Neural progenitor cell (in vitro differentiated cells): ENCODE measurements at regions not wholly inside any gene's neighbourhood (a gene's known extent, or its start where the extent isn't known, plus 50 kb on each side); places are given as distances from the start of the nearest gene placed in this dataset.

ENCODE experiments used
- DNase-seq: peaks from one replicate; pipeline ENCODE4 v3.0.0-alpha.2; 2016; ENCODE audit warnings: low spot score
- H2AFZ ChIP-seq: fragments of 200-600 bp; sonication (generic); replicated peaks from 2 replicates; pipeline ENCODE4 v1.6.1; 2016; ENCODE audit warnings: antibody characterized with exemption
- H3F3A ChIP-seq: fragments of 200-600 bp; sonication (generic); 2 replicates; pipeline ENCODE4 v1.6.1; 2016; ENCODE audit warnings: antibody characterized with exemption, low read depth
- H3K27ac ChIP-seq: fragments of 200-600 bp; sonication (generic); 2 replicates; pipeline ENCODE4 v1.5.1; 2016; ENCODE audit warnings: mild to moderate bottlenecking
- H3K27me3 ChIP-seq: fragments of 200-600 bp; sonication (generic); 2 replicates; pipeline ENCODE4 v1.6.1; 2016; ENCODE audit warnings: mild to moderate bottlenecking, moderate library complexity
- H3K36me3 ChIP-seq: fragments of 200-600 bp; sonication (generic); 2 replicates; pipeline ENCODE4 v1.5.1; 2016
- H3K4me1 ChIP-seq: fragments of 200-600 bp; sonication (generic); 2 replicates; pipeline ENCODE4 v1.6.1; 2016; ENCODE audit warnings: mixed run types
- H3K4me2 ChIP-seq: fragments of 200-600 bp; sonication (generic); 2 replicates; pipeline ENCODE4 v1.6.1; 2016
- H3K4me3 ChIP-seq: fragments of 200-600 bp; sonication (generic); 2 replicates; pipeline ENCODE4 v1.5.1; 2016
- H3K79me2 ChIP-seq: fragments of 200-600 bp; sonication (generic); 2 replicates; pipeline ENCODE4 v1.6.1; 2016; ENCODE audit warnings: low read depth
- H3K9ac ChIP-seq: fragments of 200-600 bp; sonication (generic); 2 replicates; pipeline ENCODE4 v1.6.1; 2016
- H3K9me3 ChIP-seq: fragments of 200-600 bp; sonication (generic); 2 replicates; pipeline ENCODE4 v1.5.1; 2016; ENCODE audit warnings: low read depth
- H4K20me1 ChIP-seq: fragments of 200-600 bp; sonication (generic); 2 replicates; pipeline ENCODE4 v1.6.1; 2016; ENCODE audit warnings: low read depth
- H3K27ac Mint-ChIP-seq: 3 replicates; pipeline ENCODE4 v1.8.0; 2021; ENCODE audit warnings: mixed read lengths
- H3K27me3 Mint-ChIP-seq: 2 replicates; pipeline ENCODE4 v1.8.0; 2022; ENCODE audit warnings: low read depth, mild to moderate bottlenecking, inconsistent platforms, moderate library complexity, mixed read lengths; ENCODE audit not compliant: insufficient read depth
- H3K36me3 Mint-ChIP-seq: 3 replicates; pipeline ENCODE4 v1.8.0; 2021; ENCODE audit warnings: mixed read lengths
- H3K4me1 Mint-ChIP-seq: 3 replicates; pipeline ENCODE4 v1.8.0; 2021; ENCODE audit warnings: mixed read lengths
- H3K4me3 Mint-ChIP-seq: 3 replicates; pipeline ENCODE4 v1.8.0; 2021; ENCODE audit warnings: mild to moderate bottlenecking, moderate library complexity, mixed read lengths
- H3K9me3 Mint-ChIP-seq: 3 replicates; pipeline ENCODE4 v1.8.0; 2020; ENCODE audit warnings: mixed read lengths
- EZH2 ChIP-seq: fragments of 200-600 bp; sonication (generic); IDR thresholded peaks from 2 replicates; pipeline ENCODE4 v1.6.1; 2017; ENCODE audit warnings: antibody characterized with exemption, mild to moderate bottlenecking, moderate library complexity
- EZH2phosphoT487 ChIP-seq: fragments of 200-600 bp; sonication (generic); IDR thresholded peaks from 2 replicates; pipeline ENCODE4 v1.6.1; 2017; ENCODE audit warnings: antibody characterized with exemption
- TF ChIP-seq, protein P1 (sequence below): fragments of 200-600 bp; sonication (generic); IDR thresholded peaks from 2 replicates; pipeline ENCODE4 v1.5.1; 2017; ENCODE audit warnings: antibody characterized with exemption, mild to moderate bottlenecking

DNA sequence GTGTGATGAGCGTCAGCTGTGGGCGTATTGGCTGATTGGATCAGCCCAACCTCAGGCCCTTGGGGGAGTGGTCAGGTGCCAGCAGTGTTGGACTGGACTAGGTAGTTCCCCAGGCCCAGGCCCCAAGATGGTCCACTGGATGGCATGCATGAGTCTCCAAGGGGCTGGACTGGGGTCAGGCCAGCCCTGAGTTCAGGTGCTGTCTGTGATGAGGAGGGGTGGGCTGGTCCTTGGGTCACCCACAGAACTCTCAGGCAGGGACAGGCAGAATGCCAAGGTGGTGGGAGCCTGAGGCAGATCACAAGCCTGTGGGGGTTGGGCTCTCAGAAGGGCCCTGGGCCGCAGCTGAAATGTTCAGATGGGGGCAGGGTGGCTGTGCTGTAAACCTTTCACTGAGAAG lies 59.5 kb upstream of the THUMPD2 start:
- no peaks in the 10 kb centered on the region for H3K4me1 ChIP-seq
- DNase-seq: no peak
- H3K27ac ChIP-seq: no peak overlapping the region
- H3K4me3 Mint-ChIP-seq: no peak overlapping the region
- H3K9me3 ChIP-seq: no peaks in the 10 kb centered on the region
- H3F3A ChIP-seq: no peaks in the 10 kb centered on the region
- H3K4me3 ChIP-seq: no peak overlapping the region
- H3K27me3 Mint-ChIP-seq: peaks cover 3% of the 10 kb centered on the region
- H3K4me1 Mint-ChIP-seq: no peaks in the 10 kb centered on the region
- no peaks in the 10 kb centered on the region for H3K36me3 ChIP-seq
- no peak overlapping the region for H3K4me2 ChIP-seq
- H3K9me3 Mint-ChIP-seq: peaks cover 21% of the 10 kb centered on the region
- H3K79me2 ChIP-seq: no peaks in the 10 kb centered on the region
- TF ChIP-seq EZH2phosphoT487: no peak
- no peak for TF ChIP-seq EZH2
- TF ChIP-seq, protein P1, sequence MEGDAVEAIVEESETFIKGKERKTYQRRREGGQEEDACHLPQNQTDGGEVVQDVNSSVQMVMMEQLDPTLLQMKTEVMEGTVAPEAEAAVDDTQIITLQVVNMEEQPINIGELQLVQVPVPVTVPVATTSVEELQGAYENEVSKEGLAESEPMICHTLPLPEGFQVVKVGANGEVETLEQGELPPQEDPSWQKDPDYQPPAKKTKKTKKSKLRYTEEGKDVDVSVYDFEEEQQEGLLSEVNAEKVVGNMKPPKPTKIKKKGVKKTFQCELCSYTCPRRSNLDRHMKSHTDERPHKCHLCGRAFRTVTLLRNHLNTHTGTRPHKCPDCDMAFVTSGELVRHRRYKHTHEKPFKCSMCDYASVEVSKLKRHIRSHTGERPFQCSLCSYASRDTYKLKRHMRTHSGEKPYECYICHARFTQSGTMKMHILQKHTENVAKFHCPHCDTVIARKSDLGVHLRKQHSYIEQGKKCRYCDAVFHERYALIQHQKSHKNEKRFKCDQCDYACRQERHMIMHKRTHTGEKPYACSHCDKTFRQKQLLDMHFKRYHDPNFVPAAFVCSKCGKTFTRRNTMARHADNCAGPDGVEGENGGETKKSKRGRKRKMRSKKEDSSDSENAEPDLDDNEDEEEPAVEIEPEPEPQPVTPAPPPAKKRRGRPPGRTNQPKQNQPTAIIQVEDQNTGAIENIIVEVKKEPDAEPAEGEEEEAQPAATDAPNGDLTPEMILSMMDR: no peak
- no peak overlapping the region for H3K27ac Mint-ChIP-seq
- H3K27me3 ChIP-seq: no peaks in the 10 kb centered on the region
- H4K20me1 ChIP-seq: no peaks in the 10 kb centered on the region
- H3K9ac ChIP-seq: no peak overlapping the region
- no peak overlapping the region for H2AFZ ChIP-seq
- H3K36me3 Mint-ChIP-seq: peaks cover 4% of the 10 kb centered on the region

DNA sequence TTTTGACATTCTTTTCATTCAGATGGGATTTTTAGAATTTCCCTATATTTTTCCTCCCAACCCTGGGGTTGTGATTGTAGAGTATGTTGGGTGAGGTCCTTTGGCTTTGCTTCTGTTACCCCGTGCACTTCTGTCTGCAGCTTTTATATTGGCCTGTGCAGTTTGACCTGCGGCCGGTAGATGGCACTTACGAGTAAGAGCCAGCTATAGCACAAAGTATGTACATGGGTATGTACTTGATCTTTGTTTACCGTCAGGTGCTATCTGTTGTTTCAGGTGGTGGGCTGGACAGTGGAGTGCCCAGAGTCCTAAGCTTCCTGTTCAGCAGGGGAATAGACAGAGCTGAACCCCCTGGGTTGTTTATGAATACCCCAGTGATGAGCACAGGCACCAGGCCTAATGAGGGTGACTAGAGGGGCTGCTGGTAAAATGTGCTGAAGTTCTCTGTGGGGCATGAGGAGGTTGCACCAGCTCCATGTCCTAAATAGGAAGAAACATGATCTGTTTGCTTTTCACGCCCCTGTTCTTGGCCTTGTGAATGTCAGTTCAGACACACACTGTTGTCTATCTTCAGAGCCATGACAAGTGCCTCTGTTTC lies 58.9 kb upstream of the THUMPD2 start:
- peaks cover 4% of the 10 kb centered on the region for H3K36me3 Mint-ChIP-seq
- peaks cover 3% of the 10 kb centered on the region for H3K27me3 Mint-ChIP-seq
- H3F3A ChIP-seq: no peaks in the 10 kb centered on the region
- no peaks in the 10 kb centered on the region for H3K79me2 ChIP-seq
- H3K27ac Mint-ChIP-seq: no peak overlapping the region
- H3K4me2 ChIP-seq: no peak overlapping the region
- H3K9ac ChIP-seq: no peak overlapping the region
- H3K4me1 ChIP-seq: no peaks in the 10 kb centered on the region
- TF ChIP-seq EZH2: no peak
- TF ChIP-seq, protein P1: peak; percentile 76
- TF ChIP-seq EZH2phosphoT487: no peak
- H2AFZ ChIP-seq: no peak overlapping the region
- H4K20me1 ChIP-seq: no peaks in the 10 kb centered on the region
- H3K36me3 ChIP-seq: no peaks in the 10 kb centered on the region
- H3K4me1 Mint-ChIP-seq: no peaks in the 10 kb centered on the region
- no peak overlapping the region for H3K4me3 Mint-ChIP-seq
- H3K4me3 ChIP-seq: no peak overlapping the region
- no peak overlapping the region for H3K27ac ChIP-seq
- no peaks in the 10 kb centered on the region for H3K27me3 ChIP-seq
- no peaks in the 10 kb centered on the region for H3K9me3 ChIP-seq
- H3K9me3 Mint-ChIP-seq: peaks cover 21% of the 10 kb centered on the region
- peak; percentile 35 for DNase-seq

DNA sequence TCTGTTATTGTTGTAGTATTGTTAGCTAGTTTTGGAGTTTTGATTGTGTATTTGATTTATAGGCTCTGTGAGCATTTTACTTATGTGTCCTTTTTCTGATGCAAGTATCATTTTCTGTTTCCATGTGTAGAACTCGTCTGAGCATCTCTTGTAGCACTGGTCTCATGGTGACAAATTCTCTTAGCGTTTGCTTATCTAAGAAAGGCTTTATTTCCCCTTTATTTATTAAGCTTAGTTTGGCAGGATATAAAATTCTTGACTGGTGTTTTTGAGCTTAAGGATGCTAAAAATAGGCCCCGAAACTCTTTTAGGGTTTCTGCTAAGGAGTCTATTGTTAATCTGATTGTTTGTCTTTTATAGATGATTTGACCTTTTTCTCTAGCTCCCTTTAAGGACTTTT lies 57.6 kb upstream of the THUMPD2 start:
- H2AFZ ChIP-seq: no peak overlapping the region
- no peaks in the 10 kb centered on the region for H3K36me3 ChIP-seq
- H4K20me1 ChIP-seq: no peaks in the 10 kb centered on the region
- no peak for TF ChIP-seq EZH2
- no peak for TF ChIP-seq EZH2phosphoT487
- TF ChIP-seq, protein P1: no peak
- H3K9ac ChIP-seq: no peak overlapping the region
- H3K27ac ChIP-seq: no peak overlapping the region
- H3K4me2 ChIP-seq: no peak overlapping the region
- no peak overlapping the region for H3K4me3 ChIP-seq
- no peaks in the 10 kb centered on the region for H3K27me3 ChIP-seq
- H3K79me2 ChIP-seq: no peaks in the 10 kb centered on the region
- no peak for DNase-seq
- H3K4me1 Mint-ChIP-seq: no peaks in the 10 kb centered on the region
- peaks cover 3% of the 10 kb centered on the region for H3K27me3 Mint-ChIP-seq
- no peak overlapping the region for H3K27ac Mint-ChIP-seq
- no peaks in the 10 kb centered on the region for H3K9me3 ChIP-seq
- no peaks in the 10 kb centered on the region for H3F3A ChIP-seq
- H3K4me1 ChIP-seq: no peaks in the 10 kb centered on the region
- peaks cover 4% of the 10 kb centered on the region for H3K36me3 Mint-ChIP-seq
- H3K9me3 Mint-ChIP-seq: peaks cover 24% of the 10 kb centered on the region
- H3K4me3 Mint-ChIP-seq: no peak overlapping the region
